NB4 (cell line): ENCODE measurements at regions not wholly inside any gene's neighbourhood (a gene's known extent, or its start where the extent isn't known, plus 50 kb on each side); places are given as distances from the start of the nearest gene placed in this dataset.

Source experiments
- DNase-seq: peaks from one replicate; pipeline ENCODE4 v3.0.0; 2010; ENCODE audit warnings: low read depth
- H3K4me3 ChIP-seq: one replicate; pipeline ENCODE4 v1.5.1; 2011; ENCODE audit warnings: mild to moderate bottlenecking, low read depth, low read length, moderate library complexity
- MYC ChIP-seq: IDR thresholded peaks from 2 replicates; pipeline ENCODE4 v1.6.1; 2011; ENCODE audit warnings: low read depth, low read length
- POLR2A ChIP-seq: IDR thresholded peaks from 2 replicates; pipeline ENCODE4 v1.6.1; 2011; ENCODE audit warnings: mild to moderate bottlenecking; ENCODE audit not compliant: insufficient read length; ENCODE audit errors: extremely low read depth
- TF ChIP-seq, protein P1 (sequence below): IDR thresholded peaks from one replicate; pipeline ENCODE4 v1.5.1; 2012; ENCODE audit warnings: low read depth, low read length
- TF ChIP-seq, protein P2 (sequence below): IDR thresholded peaks from 2 replicates; pipeline ENCODE4 v1.6.1; 2011; ENCODE audit warnings: low read depth, low read length

DNA sequence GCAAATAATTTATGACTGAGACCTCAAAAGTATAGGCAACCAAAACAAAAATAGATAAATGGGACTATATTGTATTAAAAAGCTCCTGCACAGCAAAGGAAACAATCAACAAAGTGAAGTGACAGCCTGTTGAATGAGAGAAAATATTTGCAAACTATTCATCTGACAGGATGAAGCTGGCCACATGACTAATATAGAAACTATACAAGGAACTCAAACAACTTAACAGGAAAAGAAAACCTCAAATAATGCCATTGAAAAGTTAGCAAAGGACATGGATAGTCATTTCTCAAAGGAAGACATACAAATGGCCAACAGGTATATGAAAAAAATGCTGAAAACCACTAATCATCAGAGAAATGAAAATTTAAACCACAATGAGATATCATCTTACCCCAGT is 245.1 kb downstream of the STK31 start:
- H3K4me3 ChIP-seq = no peak overlapping the region
- TF ChIP-seq MYC (no peak), POLR2A (no peak)
- TF ChIP-seq, protein P1, sequence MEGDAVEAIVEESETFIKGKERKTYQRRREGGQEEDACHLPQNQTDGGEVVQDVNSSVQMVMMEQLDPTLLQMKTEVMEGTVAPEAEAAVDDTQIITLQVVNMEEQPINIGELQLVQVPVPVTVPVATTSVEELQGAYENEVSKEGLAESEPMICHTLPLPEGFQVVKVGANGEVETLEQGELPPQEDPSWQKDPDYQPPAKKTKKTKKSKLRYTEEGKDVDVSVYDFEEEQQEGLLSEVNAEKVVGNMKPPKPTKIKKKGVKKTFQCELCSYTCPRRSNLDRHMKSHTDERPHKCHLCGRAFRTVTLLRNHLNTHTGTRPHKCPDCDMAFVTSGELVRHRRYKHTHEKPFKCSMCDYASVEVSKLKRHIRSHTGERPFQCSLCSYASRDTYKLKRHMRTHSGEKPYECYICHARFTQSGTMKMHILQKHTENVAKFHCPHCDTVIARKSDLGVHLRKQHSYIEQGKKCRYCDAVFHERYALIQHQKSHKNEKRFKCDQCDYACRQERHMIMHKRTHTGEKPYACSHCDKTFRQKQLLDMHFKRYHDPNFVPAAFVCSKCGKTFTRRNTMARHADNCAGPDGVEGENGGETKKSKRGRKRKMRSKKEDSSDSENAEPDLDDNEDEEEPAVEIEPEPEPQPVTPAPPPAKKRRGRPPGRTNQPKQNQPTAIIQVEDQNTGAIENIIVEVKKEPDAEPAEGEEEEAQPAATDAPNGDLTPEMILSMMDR = no peak
- TF ChIP-seq, protein P2, sequence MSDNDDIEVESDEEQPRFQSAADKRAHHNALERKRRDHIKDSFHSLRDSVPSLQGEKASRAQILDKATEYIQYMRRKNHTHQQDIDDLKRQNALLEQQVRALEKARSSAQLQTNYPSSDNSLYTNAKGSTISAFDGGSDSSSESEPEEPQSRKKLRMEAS = no peak
- DNase-seq = no peak

DNA sequence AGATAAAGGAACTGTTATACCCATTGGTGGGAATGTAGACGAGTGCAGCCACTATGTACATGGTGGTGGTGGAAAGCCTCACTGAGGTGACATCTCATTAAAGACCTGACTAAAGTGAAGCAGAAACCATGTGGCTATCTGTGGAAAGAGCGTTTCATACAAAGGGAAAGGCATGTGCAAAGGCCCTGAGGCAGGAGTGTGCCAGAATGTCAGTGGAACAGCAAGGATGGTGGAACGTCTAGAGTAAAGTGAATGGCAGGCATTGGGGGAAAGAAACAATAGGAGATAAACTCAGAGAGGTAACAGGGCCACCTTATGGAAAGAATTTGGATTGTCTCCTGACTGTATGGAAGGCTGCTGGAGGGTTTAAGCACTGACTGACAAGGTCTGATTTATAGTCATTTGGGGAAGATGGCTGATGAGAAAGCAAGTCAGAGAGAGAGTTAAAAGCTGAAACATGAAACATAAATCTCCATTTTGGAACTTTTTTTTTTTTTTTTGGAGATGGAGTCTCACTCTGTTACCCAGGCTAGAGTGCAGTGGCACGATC is 245.7 kb downstream of the STK31 start:
- H3K4me3 ChIP-seq = no peak overlapping the region
- no peak for DNase-seq
- TF ChIP-seq, protein P2 = no peak
- TF ChIP-seq POLR2A (no peak), MYC (no peak)
- TF ChIP-seq, protein P1 = no peak

DNA sequence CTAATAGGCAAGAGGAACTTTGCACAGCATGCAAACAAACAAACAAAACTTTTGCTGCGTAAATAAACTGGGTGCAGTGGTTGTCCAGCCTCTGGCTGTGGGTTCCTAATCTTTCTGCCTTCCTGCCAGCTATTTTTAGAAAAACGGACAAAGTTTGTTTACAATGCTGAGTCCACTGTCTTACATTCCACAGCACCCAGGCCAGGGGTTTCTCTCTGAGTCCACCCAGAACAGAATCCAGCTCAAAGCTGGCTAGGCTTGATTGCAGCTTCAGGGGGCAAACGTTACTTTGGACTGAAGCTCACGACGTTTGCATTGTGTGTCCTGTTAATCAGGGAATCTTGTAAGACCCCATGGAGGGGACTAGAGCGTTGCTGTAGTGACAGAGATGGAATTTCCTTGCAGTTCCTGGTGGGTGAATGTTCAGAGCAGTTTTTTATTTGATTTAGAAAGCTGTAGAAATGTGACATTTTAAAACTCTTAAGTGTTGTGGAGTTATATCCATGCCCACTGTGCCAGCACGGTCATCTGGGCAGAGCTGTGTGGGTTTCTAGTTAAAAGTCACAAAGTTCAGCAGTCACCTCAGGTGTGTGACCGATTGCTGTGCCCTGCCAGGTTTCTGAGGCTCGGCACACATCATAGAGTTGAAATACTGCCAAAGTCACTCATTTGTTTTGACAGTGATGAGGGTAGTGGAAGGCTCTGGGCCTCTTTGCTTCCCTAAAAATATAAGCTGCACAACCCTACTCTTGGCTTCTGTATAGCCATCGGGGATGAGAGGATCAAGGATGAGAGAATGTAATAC is 247.0 kb downstream of the STK31 start:
- H3K4me3 ChIP-seq = no peak overlapping the region
- TF ChIP-seq, protein P1 = no peak
- no peak for TF ChIP-seq POLR2A
- TF ChIP-seq, protein P2 = no peak
- no peak for TF ChIP-seq MYC
- no peak for DNase-seq

DNA sequence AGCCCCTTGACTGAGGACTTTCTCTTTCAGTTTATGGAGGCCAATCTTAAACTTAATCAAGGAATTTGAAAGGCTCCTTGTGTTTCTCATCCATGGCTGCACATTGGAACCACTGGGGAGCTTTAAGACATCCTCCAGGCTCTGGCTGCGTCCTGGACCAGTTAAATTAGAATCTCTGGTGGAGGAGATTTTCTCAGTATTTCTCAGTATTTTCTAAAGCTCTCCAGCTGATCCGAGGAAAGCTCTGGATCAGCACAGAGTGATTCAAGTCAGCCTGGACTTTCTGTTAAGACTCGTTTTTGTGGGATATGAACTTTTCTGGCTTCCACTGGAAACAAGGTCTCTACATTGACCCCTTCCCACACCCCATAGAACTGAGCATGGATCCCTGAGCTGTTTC is 249.8 kb downstream of the STK31 start:
- no peak for TF ChIP-seq MYC
- no peak for TF ChIP-seq POLR2A
- TF ChIP-seq, protein P2 = no peak
- TF ChIP-seq, protein P1 = no peak

DNA sequence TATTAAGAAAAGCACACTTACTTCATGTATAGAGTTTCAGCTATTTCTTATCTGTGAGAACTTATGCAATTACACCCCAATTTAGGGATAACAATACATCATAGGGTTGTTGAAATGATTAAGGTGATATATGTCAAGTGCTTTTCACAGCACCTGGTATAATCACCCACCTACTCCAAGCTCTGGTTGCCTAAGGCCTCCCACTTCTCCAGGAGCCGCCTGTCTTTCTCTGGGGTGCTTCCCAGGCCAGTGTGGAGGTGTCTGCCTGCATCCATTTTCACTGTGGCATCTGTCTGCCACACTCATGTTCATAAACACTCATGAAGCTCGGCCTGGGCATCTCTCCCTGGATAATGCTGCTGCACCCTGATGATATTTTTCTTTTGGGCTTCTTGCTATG is 250.3 kb downstream of the STK31 start:
- DNase-seq = no peak
- no peak overlapping the region for H3K4me3 ChIP-seq
- TF ChIP-seq POLR2A = no peak
- TF ChIP-seq MYC = no peak
- TF ChIP-seq, protein P2 = no peak
- TF ChIP-seq, protein P1 = no peak

More for the DNA sequence above, 249.8 kb downstream of the STK31 start:
- no peak for DNase-seq
- no peak overlapping the region for H3K4me3 ChIP-seq
